Inflammatory macrophage treated with lipopolysaccharide for 4 hours (primary cell): ENCODE measurements at regions not wholly inside any gene's neighbourhood (a gene's known extent, or its start where the extent isn't known, plus 50 kb on each side); places are given as distances from the start of the nearest gene placed in this dataset.
"Not testable (repeated sequence)": the region's sequence is repeated elsewhere in the genome, so short reads cannot be mapped to it uniquely, and the experiment has no call there.

Experiments
- DNase-seq: peaks from one replicate; pipeline ENCODE4 v3.0.0-alpha.2; 2020

DNA sequence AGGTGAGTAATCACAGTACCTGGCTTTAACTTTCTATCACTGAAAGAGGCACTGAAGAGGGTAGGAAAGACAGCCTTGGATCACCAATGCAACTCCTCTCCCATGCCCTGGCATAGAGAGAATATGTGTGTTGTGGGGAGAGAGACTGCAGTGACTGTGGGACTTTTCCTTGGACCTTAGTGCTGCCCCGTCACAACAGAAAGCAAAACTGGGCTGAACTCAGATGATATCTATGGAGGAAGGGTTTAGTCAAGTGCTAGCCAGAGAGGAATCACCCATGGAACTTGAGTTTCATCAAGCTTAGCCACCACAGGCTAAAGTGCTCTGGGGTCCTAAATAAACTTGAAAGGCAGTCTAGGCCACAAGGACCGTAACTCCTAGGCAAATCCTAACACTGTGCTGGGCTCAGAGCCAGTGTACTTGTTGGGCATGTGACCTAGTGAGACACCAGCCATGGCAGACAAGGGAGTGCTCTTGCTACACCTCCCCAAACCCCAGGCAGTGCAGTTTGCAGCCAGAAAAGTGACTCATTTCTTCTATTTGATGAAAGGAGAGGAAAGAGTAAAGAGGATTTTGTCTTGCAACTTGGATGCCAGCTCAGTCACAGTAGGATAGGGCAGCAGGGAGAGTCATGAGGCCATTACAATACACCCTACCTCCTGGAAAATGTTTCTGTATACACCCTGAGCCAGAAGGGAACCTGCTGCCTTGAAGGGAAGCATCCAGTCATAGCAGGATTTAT lies 105.8 kb upstream of the SPOPL start:
- DNase-seq = no peak

DNA sequence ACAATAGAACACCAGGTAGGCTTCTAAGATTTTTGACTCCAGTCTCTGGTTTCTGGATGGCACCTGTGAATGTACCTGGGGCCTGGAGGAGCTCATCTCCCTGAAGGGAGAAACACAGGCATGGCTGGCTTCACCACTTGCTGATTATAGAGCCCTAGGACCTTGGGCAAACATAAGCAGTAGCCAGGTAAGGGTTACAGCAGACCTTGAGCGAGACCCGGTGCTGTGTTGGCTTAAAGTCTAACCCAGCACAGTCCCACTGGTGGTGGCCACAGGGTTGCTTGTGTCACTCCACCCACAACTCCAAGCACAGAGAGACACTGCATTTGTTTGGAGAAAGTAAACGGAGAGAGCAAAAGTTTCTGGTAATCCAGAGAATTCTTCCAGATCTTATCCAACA lies 104.7 kb upstream of the SPOPL start:
- DNase-seq = no peak

DNA sequence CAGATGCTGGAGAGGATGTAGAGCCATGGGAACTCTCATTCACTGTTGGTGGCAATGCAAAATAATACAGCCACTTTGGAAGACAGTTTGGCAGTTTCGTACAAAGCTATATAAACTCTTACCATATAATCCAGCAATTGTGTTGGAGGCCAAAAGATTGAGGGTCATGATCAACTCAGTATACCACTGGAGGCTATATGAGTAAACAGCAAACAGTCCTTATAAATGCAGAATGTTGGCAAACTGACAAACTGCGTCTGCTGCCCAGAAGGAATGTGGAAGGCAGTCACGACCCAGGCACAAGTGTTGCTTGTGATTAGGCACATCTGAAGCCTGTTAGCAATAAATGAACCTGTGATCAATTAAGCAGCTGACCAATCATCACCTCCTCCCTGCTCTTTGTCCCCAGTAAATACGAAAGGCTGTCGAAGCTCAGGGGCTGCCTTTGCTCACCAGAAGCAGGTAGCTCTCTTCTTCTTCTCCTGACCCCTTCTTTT lies 98.1 kb upstream of the SPOPL start:
- no peak for DNase-seq

DNA sequence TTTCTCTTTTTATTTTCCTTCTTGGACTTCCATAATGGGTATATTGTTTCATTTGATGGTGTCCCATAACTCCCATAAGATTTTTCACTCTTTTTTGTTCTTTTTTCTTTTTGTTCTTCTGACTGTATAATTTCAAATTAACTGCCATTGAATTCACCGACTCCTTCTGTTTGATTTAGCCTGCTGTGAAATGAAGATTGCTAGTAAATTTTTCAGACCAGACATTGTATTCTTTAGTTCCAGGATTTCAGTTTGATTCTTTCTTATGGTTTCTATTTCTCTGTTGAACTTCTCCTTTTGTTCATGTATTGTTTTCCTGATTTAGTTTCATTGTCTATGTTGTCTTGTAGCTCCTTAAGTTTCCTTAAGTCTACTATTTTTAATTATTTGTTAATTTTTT lies 87.6 kb upstream of the SPOPL start:
- DNase-seq = no peak

DNA sequence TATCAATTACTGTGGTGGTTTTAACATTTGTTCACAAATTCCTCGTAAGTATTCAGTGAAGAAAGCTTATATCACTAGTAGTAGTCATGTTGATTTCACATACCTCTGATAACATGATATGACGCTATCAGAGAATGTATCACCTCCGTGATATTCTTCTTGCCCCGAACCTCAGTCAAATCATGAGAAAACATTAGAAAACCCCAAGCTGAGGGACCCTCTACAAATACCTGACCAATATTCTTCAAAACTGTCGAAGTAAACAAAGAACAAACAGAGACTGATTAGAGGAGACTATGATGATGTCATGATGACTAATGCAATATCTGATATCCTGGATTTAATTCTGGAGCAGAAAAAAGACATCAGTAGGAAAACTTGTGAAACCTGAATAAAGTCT lies 85.6 kb upstream of the SPOPL start:
- no peak for DNase-seq

DNA sequence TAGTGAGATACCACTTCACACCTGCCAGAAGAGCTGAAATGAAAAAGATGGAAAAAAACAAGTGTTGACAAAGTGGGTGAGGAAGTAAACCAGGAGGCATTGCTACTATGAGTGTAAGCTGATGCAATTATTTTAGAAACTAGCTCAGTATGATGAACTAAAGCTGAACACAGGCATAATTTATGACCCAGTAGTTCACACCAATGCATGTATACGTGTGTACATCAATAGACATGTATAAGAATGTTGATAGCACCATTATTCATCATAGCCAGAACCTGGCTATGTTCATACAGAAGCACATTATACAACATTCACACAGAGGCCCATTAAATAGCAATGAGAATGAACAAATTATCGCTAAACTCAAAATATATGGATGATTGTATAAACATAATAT lies 83.1 kb upstream of the SPOPL start:
- DNase-seq = no peak

DNA sequence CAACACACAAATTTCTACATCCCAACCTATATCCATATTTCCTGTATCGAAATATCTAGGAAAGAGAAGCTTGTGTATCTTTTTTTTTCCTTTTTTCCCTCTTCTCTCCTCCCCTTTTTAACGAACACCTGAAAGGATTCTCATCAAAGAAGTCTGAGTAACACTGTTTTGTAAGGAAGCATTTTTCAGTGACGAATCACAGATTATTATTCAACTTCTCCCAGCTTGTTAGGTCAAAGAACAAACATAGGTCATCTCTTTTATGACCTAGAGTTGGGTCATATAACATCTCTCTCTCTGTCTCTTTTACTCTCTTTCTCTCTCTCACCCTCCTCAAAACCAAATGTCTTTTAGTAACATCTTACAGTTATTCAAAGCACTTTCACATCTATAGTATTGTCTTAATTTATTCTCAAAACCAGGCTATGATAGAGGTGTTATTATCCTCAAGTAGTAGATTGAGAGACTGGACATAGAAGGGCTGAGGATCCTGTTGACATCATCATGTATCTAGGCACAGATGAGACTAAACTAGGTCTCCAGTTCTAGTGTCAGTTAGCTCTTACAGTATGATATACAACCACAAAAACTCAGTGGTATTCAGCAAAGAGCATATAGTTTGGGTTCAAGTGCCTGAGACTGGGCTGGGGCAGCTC lies 80.1 kb upstream of the SPOPL start:
- no peak for DNase-seq

DNA sequence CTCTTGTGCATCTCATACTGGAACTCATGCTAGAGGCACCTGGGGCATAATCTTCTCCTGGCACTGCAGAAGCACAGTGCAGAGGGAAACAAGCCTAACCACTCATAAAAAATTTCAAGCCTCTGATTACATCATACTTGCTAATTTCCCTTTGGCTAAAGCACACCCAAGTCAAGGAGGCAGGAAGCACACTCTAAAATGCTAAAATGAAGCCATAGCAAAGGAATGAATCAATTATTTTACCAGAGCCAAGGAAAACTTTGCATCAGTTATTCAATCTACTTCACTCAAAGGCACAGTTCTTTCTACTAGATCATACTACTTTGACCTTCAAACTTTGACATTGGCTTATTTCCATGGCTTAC lies 79.6 kb upstream of the SPOPL start:
- no peak for DNase-seq

DNA sequence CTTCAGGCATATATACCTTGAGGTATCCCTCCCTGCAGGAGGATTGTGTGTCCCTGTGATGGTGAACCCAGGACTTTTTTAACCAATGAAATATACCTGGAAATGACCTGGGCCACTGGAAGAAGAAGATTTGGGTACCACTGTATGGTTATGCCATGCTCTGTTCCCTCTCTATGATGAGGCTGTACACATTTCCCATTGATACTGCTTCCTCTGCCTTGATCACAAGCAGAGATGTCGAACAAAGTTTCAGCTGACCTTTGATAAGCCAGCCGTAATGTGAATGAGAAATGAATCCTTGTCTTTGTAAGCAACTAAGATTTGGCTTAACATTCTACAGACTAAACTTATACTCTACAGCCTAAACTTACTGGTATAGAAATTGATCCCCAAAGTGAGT lies 78.4 kb upstream of the SPOPL start:
- DNase-seq = no peak

DNA sequence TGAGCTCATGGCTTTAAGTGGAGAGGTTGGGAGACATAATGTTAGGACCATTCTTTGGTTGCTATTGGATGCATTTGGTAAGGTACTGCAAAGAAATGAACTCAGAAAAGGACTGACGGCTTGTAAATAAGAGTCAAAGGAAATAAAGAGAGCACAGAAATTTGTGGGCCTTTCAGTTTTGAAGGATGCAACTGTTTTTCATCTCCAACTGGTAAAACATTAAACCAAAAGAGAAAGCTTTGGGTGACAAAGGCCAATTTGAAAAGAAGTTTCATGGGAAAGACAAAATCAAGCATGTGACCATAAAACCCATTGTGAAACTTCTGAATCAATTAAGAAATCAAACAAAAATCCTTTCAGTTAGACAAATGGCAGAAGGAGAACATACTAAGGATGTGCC lies 77.8 kb upstream of the SPOPL start:
- DNase-seq = no peak

DNA sequence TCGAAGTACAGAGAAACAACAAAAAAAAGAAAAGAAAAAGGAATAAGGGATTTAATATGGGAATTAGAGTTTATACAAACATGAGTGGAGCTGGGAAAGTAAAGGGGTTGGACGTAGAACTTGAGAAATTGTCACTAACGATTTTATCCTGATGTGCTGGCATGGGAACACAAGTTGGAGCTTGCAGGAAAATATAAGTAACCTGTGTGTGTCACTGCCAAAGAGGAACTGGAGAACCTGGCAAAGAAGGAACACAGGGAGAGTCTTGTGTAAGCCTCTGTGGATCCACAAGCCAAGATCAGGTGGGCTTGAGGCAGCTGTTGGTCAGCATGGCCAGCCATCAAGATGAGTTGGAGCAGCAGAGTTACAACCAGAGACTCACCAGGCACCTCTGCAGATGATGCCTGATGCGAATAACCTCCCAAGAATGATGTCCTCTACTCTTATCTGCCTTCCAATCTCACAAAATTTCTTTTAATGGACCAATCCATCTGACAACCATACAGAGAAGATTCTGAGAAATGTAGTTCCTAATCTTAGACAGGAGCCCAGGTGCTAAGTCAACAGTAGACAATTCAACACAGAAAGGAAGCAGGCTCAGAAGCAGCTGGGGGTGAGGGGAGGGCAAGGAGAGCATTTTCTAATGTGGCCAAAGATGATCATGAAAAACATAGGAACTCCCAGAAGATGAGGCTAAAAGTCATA lies 77.0 kb upstream of the SPOPL start:
- no peak for DNase-seq

DNA sequence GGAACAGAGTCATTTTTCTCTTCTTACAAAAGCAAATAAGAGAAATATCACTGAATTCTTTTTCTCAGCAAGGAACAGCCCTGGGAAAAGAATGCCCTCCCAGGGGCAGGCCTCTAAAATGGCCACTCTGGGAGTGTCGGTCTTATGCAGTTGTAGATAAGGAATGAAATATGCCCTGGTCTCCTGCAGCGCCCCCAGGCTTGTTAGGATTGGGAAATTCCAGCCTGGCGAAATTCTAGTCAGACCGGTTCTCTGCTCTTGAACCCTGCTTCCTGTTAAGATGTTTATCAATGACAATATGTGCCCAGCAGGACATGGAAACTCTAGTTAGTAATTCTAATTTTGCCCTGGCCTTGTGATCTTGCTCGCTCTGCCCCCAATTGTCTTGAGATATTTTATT lies 75.5 kb upstream of the SPOPL start:
- DNase-seq = not testable (repeated sequence)

DNA sequence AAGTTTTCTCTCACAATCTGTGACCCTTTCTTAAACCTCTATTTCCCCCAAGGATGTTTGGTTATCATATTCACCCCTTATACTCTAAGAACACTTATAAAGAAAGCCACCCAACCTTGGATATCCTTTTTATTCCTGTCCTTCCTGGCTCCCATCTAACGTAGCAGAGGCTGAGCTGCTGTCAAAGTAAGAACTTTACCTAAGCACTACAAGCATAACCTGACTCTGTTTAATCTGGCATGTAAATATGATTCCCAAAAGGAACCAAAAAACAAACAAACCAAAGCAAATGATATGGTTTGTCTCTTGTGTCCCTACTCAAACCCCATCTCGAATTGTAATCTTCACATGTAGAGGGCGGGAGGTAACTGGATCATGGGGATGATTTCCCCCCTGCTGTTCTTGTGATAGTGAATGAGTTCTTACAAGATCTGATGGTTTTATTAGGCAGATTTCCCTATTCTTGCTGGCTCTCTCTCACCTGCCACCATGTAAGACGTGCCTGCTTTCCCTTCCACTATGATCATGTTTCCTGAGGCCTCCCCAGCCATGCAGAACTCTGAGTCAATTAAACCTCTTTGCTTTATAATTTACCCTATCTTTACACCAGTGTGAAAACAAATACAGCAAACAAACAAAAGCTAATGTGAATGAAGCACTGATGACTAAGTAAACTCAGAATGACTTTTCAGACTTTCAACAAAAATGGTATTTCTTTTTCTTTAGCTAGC lies 72.7 kb upstream of the SPOPL start:
- DNase-seq = no peak

DNA sequence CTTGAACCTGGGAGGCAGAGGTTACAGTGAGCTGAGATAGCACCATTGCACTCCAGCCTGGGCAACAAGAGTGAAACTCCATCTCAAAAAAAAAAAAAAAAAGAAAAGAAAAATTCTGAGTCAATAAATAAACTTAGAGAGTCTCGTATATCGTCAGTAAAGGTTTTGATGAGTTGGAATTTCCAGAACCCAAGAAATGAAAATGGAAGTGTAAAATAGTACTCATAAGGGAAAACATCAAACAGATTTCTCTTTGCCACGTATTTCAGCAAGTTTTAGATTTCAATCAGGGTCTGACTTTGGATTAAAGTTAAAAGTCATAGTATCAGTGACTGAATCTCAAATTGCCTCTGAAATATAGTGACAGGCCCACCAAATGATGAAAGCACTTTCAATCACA lies 71.4 kb upstream of the SPOPL start:
- DNase-seq = no peak

DNA sequence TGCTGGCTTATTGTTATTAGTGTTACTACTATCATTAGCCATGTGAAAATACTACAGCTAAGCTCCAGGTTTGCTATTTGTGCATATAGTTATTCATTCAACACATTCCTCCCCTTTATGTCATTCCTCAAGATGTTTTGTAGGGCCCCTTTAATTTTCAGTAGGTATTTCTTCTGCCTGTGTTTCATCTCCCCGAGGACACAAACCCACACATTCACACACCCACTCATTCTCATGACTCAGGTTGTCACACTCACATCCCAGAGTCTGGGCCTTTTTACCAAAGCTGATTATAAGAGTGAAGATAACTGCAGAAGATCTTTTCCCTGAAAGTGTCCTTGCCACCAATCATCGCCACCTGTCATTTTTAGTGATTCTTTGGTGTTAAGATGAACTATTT lies 68.6 kb upstream of the SPOPL start:
- DNase-seq = no peak

DNA sequence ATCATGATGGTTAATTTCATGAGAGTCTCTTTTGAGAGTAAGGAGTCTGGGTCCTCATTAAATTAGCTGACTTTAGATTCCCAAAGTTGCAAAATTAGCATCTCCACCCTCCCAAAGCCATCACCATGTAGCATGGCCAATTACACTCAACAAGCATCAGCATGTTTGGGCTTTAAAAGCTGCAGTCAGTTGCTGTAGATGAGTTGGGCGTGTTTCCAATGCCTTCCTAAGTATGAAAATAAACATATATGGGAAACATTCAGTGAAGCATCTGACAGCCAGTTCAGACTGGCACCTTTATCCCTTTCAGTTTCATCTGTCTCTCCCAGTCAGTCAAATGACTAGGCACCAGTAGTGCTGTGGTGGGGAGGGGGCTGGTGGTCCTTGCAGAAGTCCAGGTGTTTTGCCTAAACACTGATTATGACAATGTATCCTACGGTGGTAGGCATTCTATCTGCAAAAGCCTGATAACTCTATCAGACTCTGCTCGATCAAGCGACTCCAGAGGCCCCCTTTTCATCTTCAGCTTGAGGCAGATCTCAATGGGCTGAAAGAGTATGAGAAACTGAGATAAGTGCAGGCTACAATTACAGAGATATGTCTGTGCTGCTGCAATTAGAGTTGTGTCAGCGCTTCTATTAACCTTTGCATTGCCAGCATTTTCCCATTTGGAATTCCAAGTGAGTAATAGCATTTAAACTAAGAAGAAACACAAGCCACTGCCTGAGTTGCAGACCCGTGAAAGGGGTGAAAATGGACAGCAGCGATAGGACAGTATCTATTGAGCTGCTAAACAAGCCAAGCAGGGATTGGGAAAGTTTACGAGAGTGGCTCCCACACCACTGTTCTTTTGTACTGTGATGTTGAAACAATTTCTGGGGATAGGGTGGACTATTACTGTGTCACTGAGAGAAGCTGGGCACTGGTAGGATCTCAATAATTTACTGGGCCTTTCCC lies 67.3 kb upstream of the SPOPL start:
- no peak for DNase-seq

DNA sequence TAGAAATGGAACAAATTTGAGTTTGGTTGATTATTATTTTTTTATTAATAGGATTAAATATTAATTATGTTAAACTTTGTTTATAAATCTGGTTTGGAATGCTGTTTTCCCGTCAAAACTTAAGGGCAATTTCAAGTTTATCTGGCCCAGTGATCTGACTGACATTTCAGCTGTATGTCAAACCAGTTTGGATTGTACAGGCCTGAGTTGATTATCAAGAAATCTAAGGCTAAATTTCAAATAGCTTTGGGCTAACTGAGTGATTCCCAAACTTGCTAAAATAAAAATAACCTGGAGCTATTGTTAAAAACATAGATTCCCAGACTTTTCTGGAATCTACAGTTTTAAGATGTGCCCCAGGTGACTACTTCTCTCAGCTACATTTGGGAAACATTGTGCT lies 65.9 kb upstream of the SPOPL start:
- no peak for DNase-seq

DNA sequence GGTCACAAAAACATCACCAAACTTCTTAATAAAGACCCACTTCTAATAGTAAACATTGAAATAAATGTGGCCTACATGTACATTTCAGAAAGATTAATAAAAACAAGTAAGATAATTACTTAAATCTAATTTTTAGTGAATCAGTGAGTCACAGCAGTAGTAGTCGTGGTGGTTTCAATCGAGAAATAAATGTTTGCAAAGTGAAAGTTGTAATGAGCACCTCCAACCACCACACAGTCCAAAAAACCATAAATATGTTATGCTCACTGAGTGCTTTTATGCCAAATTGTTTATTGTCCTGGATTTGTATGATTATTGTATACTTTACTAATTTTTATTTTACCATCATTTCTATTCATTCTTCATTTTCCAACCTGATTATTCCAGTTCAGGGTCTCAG lies 61.8 kb upstream of the SPOPL start:
- no peak for DNase-seq

DNA sequence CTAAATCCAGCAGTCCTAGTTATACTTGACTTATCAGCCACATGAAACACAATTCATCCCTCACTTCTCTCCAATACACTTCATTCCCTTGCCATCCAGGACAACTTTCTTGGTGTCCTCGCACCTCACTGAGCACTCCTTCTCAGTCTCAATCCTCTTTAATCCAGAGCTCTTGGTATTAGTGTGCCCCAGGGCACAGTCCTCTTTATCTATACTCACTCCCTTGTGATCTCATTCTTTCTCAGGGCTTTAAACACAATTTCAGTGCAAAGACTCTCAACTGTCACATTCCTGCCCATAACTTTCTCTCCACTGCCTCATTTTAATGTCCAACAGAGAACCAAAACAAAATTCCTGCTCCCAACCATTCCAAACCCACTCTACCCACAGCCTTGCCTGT lies 60.8 kb upstream of the SPOPL start:
- no peak for DNase-seq

DNA sequence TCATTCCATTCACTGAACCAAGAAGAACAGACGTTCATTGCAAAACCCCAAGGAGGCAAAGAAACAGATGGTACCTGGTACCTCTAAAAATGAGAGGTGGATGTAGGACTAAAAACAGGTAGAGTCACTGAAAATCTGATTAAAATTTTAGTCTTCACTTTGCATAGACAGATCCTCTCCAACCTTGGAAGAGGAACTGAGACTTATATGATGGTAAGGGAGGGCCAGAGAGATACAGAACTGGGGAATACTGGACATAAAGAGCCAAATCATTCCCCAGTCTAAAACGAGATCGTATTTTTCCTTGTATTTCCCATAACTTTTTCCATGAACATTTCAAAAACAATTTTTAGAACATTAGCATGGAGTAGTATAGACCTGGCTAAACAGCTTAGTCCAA lies 59.7 kb upstream of the SPOPL start:
- no peak for DNase-seq

DNA sequence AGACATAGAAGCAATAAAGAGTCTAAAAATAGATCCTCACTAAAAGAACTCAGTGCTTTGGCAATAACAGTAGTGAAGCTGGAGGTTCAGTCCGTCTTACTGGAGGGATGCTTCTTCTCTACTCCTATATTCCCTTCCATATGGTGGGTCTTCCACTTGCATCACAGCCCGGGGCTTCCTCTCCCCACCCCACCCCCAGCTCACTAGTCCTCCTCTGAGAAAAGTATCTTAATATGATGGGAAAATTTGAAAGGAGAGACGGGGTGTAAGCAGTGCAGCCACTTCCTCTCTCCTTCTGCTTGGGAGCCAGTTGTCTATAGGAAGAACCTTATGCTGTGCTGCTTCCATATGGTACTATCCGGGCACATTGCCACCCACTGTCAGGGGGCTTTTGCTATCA lies 57.2 kb upstream of the SPOPL start:
- no peak for DNase-seq

DNA sequence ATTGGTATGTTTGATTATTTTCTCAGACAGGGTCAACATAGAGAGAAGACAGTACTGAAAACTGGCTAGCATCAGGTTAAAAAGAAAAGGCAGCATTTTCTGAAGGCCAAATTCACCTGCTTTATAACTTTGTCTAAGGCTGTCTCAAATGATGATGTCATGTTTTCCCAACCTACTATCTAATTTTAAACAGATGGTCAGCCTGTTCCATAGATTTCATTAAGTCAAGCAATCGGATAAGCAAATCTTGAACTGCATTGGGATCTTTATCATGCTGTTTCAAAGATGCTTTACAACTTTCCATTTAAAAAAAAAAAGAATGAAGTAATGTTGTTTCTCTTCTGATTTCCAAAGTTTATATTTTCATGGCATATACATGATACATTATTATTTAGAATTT lies 56.3 kb upstream of the SPOPL start:
- no peak for DNase-seq
